A549 (cell line): ENCODE measurements at regions not wholly inside any gene's neighbourhood (a gene's known extent, or its start where the extent isn't known, plus 50 kb on each side); places are given as distances from the start of the nearest gene placed in this dataset.

Experiments
- BHLHE40 ChIP-seq: IDR thresholded peaks from 2 replicates; pipeline ENCODE4 v1.6.1; 2012; ENCODE audit warnings: low read depth, low read length, inconsistent platforms
- CTCF ChIP-seq: fragments of >200 bp; sonication (Bioruptor Twin); formaldehyde crosslinking; IDR thresholded peaks from 3 replicates; pipeline ENCODE4 v1.5.1; 2016
- ESRRA ChIP-seq: fragments of 150-350 bp; IDR thresholded peaks from 2 replicates; pipeline ENCODE4 v1.6.1; 2014; ENCODE audit warnings: mild to moderate bottlenecking, low read length, borderline replicate concordance
- MAX ChIP-seq: IDR thresholded peaks from 2 replicates; pipeline ENCODE4 v1.6.1; 2012
- POLR2A ChIP-seq: IDR thresholded peaks from 2 replicates; pipeline ENCODE4 v1.6.1; 2012; ENCODE audit warnings: mild to moderate bottlenecking, low read length
- SMC3 ChIP-seq: fragments of >200 bp; sonication (Bioruptor Twin); formaldehyde crosslinking; IDR thresholded peaks from 3 replicates; pipeline ENCODE4 v1.6.1; 2018; ENCODE audit warnings: inconsistent platforms

GRCh38 chr14:101477648-101478047 is 83.6 kb upstream of the DIO3 start:
- TF ChIP-seq MAX (no peak), CTCF (no peak), POLR2A (no peak), BHLHE40 (no peak), ESRRA (no peak), SMC3 (no peak)
